Kidney (tissue), 13 donors: ENCODE measurements at regions not wholly inside any gene's neighbourhood (a gene's known extent, or its start where the extent isn't known, plus 50 kb on each side); places are given as distances from the start of the nearest gene placed in this dataset.
A peak's percentile ranks its signal among the peaks of the same experiment; 100 is the strongest.

ENCODE experiments used
- DNase-seq, 5 donors: peaks; one replicate each; pipeline ENCODE4 v3.0.0-alpha.2; 2013 to 2020
- FAIRE-seq: peaks from 2 replicates; lab custom pipeline; 2012; peaks lifted over from hg19 to GRCh38; lab: Jason Lieb, UNC
- H3K27ac ChIP-seq, 2 donors: one replicate each; pipeline ENCODE4 v1.7.0; 2013; ENCODE audit warnings: low read depth in 2 of 2, low read length in 2 of 2, inconsistent platforms in 1 of 2
- H3K27me3 ChIP-seq: one replicate; pipeline ENCODE4 v1.7.1; 2013; ENCODE audit warnings: low read length, inconsistent platforms; ENCODE audit not compliant: control insufficient read depth, insufficient read depth
- H3K36me3 ChIP-seq, 3 donors: one replicate each; pipeline versions ENCODE4 v1.7.0 to v1.7.1; 2013; ENCODE audit warnings: low read length in 3 of 3, control low read depth in 1 of 3, inconsistent platforms in 1 of 3; ENCODE audit not compliant: insufficient read depth in 3 of 3, control insufficient read depth in 2 of 3
- H3K4me1 ChIP-seq, 3 donors: one replicate each; pipeline versions ENCODE4 v1.7.0 to v1.7.1; 2013; ENCODE audit warnings: low read length in 3 of 3, inconsistent platforms in 1 of 3, low read depth in 1 of 3; ENCODE audit not compliant: control insufficient read depth in 2 of 3, insufficient read depth in 2 of 3
- H3K4me3 ChIP-seq, 3 donors: one replicate each; pipeline versions ENCODE4 v1.7.0 to v1.8.1; 2013; ENCODE audit warnings: low read length in 3 of 3, control low read depth in 1 of 3, inconsistent platforms in 1 of 3
- H3K9ac ChIP-seq, 3 donors: one replicate each; pipeline versions ENCODE4 v1.7.0 to v1.7.1; 2013; ENCODE audit warnings: low read length in 3 of 3, control low read depth in 1 of 3, inconsistent platforms in 1 of 3
- H3K9me3 ChIP-seq, 3 donors: one replicate each; pipeline versions ENCODE4 v1.7.0 to v1.7.1; 2013; ENCODE audit warnings: low read length in 3 of 3, control low read depth in 1 of 3, inconsistent platforms in 1 of 3; ENCODE audit not compliant: control insufficient read depth in 2 of 3, insufficient read depth in 1 of 3
- CTCF ChIP-seq: IDR thresholded peaks from 3 replicates; pipeline ENCODE4 v1.5.1; 2012; ENCODE audit warnings: mild to moderate bottlenecking, moderate library complexity, borderline replicate concordance; ENCODE audit not compliant: insufficient read depth; ENCODE audit errors: extremely low read depth
- intact Hi-C: fragments of 100-400 bp; cut with DNase I; formaldehyde crosslinking; loops from one replicate; pipeline ENCODE4 v1.11.1; 2022
- donor health status: control.
- donor health status: control.
- donor health status: control.
- donor health status: control.
- donor health status: control.
- donor health status: DM: yes; HTN: yes; CAD: no.
- donor health status: Normal renal cell carcinoma (clear cell type).

GRCh38 chr13:105151639-105152038 is 1383.8 kb downstream of the EFNB2 start:
- no peak for FAIRE-seq
- intact Hi-C loops = no loop called here
- no peaks in the 10 kb centered on the region for H3K9me3 ChIP-seq

DNA sequence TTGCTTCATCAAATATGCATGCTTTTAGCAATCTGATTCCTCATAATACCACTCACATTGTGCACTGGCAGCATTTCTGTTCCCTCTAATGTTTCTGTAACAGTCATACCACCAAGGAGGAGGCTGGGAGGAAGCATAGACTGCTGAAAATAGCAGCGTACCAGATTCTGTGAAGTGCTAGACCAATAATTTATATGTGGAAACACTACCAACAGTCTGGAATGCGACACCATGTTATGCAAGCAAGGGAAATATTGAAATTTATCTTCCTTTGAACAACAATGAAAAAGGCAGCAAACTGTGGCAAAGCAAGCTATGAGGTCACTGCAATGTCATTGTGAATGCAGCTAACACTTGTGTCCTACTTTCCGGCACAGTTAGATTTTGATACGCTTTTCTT is 1388.0 kb downstream of the EFNB2 start:
- FAIRE-seq (no peak), DNase-seq (peak in 1 of 5 donors; percentile 21)
- Histone ChIP-seq H3K27ac (no peak overlapping the region), H3K27me3 (no peaks in the 10 kb centered on the region), H3K36me3 (no peaks in the 10 kb centered on the region), H3K4me1 (no peaks in the 10 kb centered on the region), H3K4me3 (no peak overlapping the region), H3K9me3 (no peaks in the 10 kb centered on the region), H3K9ac (no peak overlapping the region)
- intact Hi-C loops = no loop called here
- TF ChIP-seq CTCF = no peak

More at GRCh38 chr13:105151639-105152038, 1383.8 kb downstream of the EFNB2 start:
- Histone ChIP-seq H3K9ac (no peak overlapping the region), H3K36me3 (no peaks in the 10 kb centered on the region), H3K27me3 (no peaks in the 10 kb centered on the region), H3K27ac (no peak overlapping the region), H3K4me3 (no peak overlapping the region), H3K4me1 (no peaks in the 10 kb centered on the region)
- TF ChIP-seq CTCF = no peak
- DNase-seq = no peak

GRCh38 chr13:105144936-105145335 is 1390.5 kb downstream of the EFNB2 start:
- DNase-seq (no peak), FAIRE-seq (no peak)
- Histone ChIP-seq H3K9ac (no peak overlapping the region), H3K9me3 (no peaks in the 10 kb centered on the region), H3K27me3 (no peaks in the 10 kb centered on the region), H3K27ac (no peak overlapping the region), H3K4me3 (no peak overlapping the region), H3K36me3 (no peaks in the 10 kb centered on the region), H3K4me1 (no peaks in the 10 kb centered on the region)
- TF ChIP-seq CTCF = no peak
- intact Hi-C loops = no loop called here

DNA sequence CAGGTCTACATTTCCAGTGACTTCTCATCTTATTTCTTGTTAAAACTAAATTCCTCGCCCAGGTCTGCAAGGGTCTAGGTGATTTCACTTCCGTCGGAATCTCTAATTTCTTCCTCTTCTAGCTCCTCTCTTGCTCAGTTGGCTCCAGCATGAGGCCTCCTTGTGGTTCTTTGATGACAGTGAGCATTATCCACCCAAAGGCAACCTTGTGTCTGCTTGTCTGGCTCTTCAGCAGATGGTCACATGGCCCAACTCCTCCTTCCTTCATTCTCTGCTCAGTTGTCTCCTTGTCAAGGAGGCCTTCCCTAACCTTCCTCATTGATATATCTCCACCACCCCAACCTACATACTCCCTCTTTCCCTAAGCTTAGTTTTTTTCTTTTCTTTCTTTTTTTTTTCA is 1391.4 kb downstream of the EFNB2 start:
- no peak for TF ChIP-seq CTCF
- no peak overlapping the region for H3K27ac ChIP-seq
- no peak overlapping the region for H3K4me3 ChIP-seq
- H3K9ac ChIP-seq = no peak overlapping the region
- no peaks in the 10 kb centered on the region for H3K36me3 ChIP-seq
- H3K9me3 ChIP-seq = no peaks in the 10 kb centered on the region
- no peak for DNase-seq
- no peaks in the 10 kb centered on the region for H3K27me3 ChIP-seq
- H3K4me1 ChIP-seq = no peaks in the 10 kb centered on the region
- intact Hi-C loops = no loop called here
- FAIRE-seq = no peak
